Ectodermal cell (in vitro differentiated cells): ENCODE measurements at regions not wholly inside any gene's neighbourhood (a gene's known extent, or its start where the extent isn't known, plus 50 kb on each side); places are given as distances from the start of the nearest gene placed in this dataset.

Experiments used
- H3K27ac ChIP-seq: 2 replicates; pipeline ENCODE4 v1.7.0; 2013; ENCODE audit warnings: mild to moderate bottlenecking, low read depth, low read length; ENCODE audit not compliant: insufficient read depth, poor library complexity, severe bottlenecking
- H3K27me3 ChIP-seq: 2 replicates; pipeline ENCODE4 v1.7.0; 2013; ENCODE audit warnings: mild to moderate bottlenecking, low read length; ENCODE audit not compliant: insufficient read depth, control insufficient read depth, poor library complexity, severe bottlenecking
- H3K36me3 ChIP-seq: one replicate; pipeline ENCODE4 v1.7.0; 2013; ENCODE audit warnings: low read length; ENCODE audit not compliant: control insufficient read depth, insufficient read depth
- H3K4me1 ChIP-seq: one replicate; pipeline ENCODE4 v1.7.0; 2013; ENCODE audit warnings: low read length; ENCODE audit not compliant: control insufficient read depth, insufficient read depth
- H3K4me3 ChIP-seq: 2 replicates; pipeline ENCODE4 v1.7.0; 2013; ENCODE audit warnings: low read depth, low read length, control low read depth; ENCODE audit not compliant: insufficient read depth
- H3K9me3 ChIP-seq: 2 replicates; pipeline ENCODE4 v1.7.0; 2013; ENCODE audit warnings: mild to moderate bottlenecking, low read length, moderate library complexity; ENCODE audit not compliant: control insufficient read depth
- WGBS, 2 experiments: methylation state at CpG; one replicate each; pipeline ENCODE4 v1.1.7; 2013; ENCODE audit warnings: missing lambda C conversion rate in 2 of 2; 5-methylcytosine and 5-hydroxymethylcytosine counted together

DNA sequence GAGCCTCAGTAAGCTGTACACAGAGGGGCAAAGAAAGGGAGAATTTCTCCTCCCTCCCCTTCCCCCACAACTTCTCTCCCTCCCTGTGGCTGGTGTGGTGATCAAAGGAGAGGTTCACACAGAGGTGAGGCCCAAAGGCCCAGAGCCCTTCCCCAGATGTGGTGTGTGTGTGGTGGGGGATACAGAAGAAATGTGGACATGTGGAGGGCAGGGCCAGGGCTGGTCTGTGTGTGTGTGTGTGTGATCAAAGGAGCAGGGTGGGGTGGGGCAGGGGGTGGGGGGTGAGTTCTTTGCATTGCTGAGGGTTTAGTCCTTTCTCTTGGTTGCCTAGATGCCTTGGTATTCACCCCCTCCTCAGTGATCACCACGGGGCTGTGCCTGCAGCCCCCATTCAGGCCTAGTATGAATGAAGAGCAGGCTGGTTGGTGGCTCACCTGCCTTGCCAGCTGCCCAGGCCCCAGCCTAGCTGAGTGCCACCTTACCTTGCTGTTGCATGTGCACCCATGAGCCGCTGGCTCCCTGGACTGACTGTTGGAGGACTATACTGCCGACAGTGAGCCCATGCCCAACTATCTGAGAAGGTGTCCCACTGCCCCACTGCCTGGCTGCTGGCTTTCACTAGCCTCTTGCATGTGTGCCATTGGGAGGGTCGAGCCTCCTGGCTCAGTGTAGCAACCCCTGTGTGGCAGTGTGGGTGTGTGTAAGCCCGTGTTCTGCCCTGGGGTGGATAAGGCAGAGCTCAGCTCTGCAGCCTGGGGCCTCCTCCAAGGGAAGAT is 101.9 kb downstream of the EFNB1 start:
- no peaks in the 10 kb centered on the region for H3K9me3 ChIP-seq
- H3K36me3 ChIP-seq: no peaks in the 10 kb centered on the region
- no peaks in the 10 kb centered on the region for H3K27me3 ChIP-seq
- WGBS, 2 experiments: 72 to 75% methylated on average over 5 of the region's 5 CpGs
- peaks cover 17% of the 10 kb centered on the region for H3K4me1 ChIP-seq
- H3K27ac ChIP-seq: no peak overlapping the region
- H3K4me3 ChIP-seq: no peak overlapping the region

DNA sequence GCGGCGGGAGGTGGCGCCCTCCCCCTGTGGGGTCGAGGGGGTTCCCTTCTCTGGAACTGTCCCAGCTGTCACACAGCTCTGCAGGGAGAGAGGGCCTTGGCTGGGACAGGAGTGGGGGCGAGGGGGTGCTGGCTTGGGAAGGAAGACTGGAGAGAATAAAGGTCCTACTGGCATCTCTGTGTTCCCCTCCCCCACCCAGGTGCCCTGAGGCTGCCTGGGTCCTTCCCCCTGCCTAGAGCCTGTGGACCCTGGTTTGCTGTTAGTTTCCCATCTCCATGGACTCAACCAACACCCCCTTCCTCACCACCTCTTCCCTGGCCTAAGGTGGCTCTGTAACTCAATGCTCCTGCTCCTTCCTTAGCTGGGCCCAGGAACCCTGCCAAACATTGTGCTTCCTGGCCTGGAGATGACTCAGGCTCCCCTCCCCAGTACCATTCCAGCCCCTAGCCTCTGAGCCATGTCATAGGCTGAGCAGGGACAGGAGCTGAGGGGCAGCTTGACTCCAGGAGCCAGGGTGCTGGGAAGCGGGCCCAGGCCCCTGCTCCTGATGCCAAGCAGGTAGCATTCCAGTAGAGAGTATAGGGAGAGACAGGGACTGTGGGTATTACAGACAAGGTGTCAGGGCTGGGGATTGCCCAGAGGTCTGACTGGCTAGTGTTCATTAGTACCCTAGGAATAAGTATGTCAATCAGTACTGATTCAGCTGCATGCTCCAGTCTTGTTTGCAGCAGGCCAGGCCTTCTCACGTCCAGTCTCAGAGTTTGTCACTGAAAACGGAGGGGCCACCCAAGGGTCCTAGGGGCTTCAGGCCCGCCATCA is 100.7 kb downstream of the EFNB1 start:
- Histone ChIP-seq H3K4me1 (peaks cover 17% of the 10 kb centered on the region), H3K27me3 (no peaks in the 10 kb centered on the region), H3K4me3 (no peak overlapping the region), H3K36me3 (no peaks in the 10 kb centered on the region), H3K9me3 (no peaks in the 10 kb centered on the region), H3K27ac (no peak overlapping the region)
- WGBS, 2 experiments: 91 to 93% methylated on average over 9 of the region's 9 CpGs

GRCh38 chrX:68928401-68928800 is 99.6 kb downstream of the EFNB1 start:
- H3K27ac ChIP-seq: no peak overlapping the region
- H3K27me3 ChIP-seq: no peaks in the 10 kb centered on the region
- 90 to 96% methylated on average over 7 of the region's 7 CpGs for whole genome bisulfite sequencing, 2 experiments
- no peak overlapping the region for H3K4me3 ChIP-seq
- H3K4me1 ChIP-seq: peaks cover 17% of the 10 kb centered on the region
- H3K9me3 ChIP-seq: no peaks in the 10 kb centered on the region
- H3K36me3 ChIP-seq: no peaks in the 10 kb centered on the region

GRCh38 chrX:68927178-68927577 is 98.4 kb downstream of the EFNB1 start:
- no peaks in the 10 kb centered on the region for H3K36me3 ChIP-seq
- H3K4me1 ChIP-seq: peaks cover 17% of the 10 kb centered on the region
- H3K27me3 ChIP-seq: no peaks in the 10 kb centered on the region
- H3K4me3 ChIP-seq: no peak overlapping the region
- no peaks in the 10 kb centered on the region for H3K9me3 ChIP-seq
- no peak overlapping the region for H3K27ac ChIP-seq
- WGBS, 2 experiments: 81 to 83% methylated on average over 5 of the region's 5 CpGs

GRCh38 chrX:68923147-68923546 is 94.3 kb downstream of the EFNB1 start:
- H3K27ac ChIP-seq: no peak overlapping the region
- peaks cover 3% of the 10 kb centered on the region for H3K4me1 ChIP-seq
- H3K27me3 ChIP-seq: no peaks in the 10 kb centered on the region
- H3K4me3 ChIP-seq: no peak overlapping the region
- H3K36me3 ChIP-seq: no peaks in the 10 kb centered on the region
- H3K9me3 ChIP-seq: no peaks in the 10 kb centered on the region
- WGBS, 2 experiments: 84 to 93% methylated on average over 2 of the region's 2 CpGs

GRCh38 chrX:68922013-68922412 is 93.2 kb downstream of the EFNB1 start:
- Histone ChIP-seq H3K27ac (no peak overlapping the region), H3K36me3 (no peaks in the 10 kb centered on the region), H3K4me1 (peaks cover 7% of the 10 kb centered on the region), H3K4me3 (no peak overlapping the region), H3K27me3 (no peaks in the 10 kb centered on the region), H3K9me3 (no peaks in the 10 kb centered on the region)
- WGBS, 2 experiments: 86 to 96% methylated on average over 4 to 6 of the region's 6 CpGs

GRCh38 chrX:68920561-68920960 is 91.7 kb downstream of the EFNB1 start:
- Histone ChIP-seq H3K27me3 (no peaks in the 10 kb centered on the region), H3K27ac (no peak overlapping the region), H3K4me1 (peaks cover 7% of the 10 kb centered on the region), H3K9me3 (no peaks in the 10 kb centered on the region), H3K4me3 (no peak overlapping the region), H3K36me3 (no peaks in the 10 kb centered on the region)
- WGBS, 2 experiments: 95% methylated on average over 7 of the region's 7 CpGs

GRCh38 chrX:68919707-68920106 is 90.9 kb downstream of the EFNB1 start:
- no peak overlapping the region for H3K4me3 ChIP-seq
- H3K4me1 ChIP-seq: peaks cover 8% of the 10 kb centered on the region
- no peaks in the 10 kb centered on the region for H3K36me3 ChIP-seq
- H3K27ac ChIP-seq: no peak overlapping the region
- H3K9me3 ChIP-seq: no peaks in the 10 kb centered on the region
- H3K27me3 ChIP-seq: no peaks in the 10 kb centered on the region

DNA sequence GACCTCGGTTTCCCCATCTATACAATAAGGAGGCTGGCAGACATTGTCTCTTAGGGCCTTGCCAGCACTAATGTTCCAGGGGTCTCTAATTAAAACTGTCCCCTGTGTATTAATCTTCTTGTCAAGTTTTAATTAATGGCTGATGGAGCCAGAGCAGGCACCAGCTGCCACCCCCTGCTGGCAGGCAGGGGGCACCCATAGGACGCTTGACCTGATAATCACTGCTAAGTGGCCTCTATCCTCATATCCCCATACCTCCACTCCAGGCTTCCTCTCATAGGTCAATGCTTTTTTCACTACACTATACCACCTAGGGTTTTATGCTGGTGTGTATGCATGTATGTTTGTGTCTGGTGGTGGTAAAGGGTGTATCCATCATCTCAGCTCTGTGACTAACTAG is 89.4 kb downstream of the EFNB1 start:
- Histone ChIP-seq H3K36me3 (no peaks in the 10 kb centered on the region), H3K27ac (no peak overlapping the region), H3K9me3 (no peaks in the 10 kb centered on the region), H3K4me1 (peaks cover 18% of the 10 kb centered on the region), H3K27me3 (no peaks in the 10 kb centered on the region), H3K4me3 (no peak overlapping the region)
- 82 to 93% methylated on average over 2 of the region's 2 CpGs for WGBS, 2 experiments

GRCh38 chrX:68917799-68918198 is 89.0 kb downstream of the EFNB1 start:
- Histone ChIP-seq H3K9me3 (no peaks in the 10 kb centered on the region), H3K36me3 (no peaks in the 10 kb centered on the region), H3K4me1 (peaks cover 21% of the 10 kb centered on the region), H3K27me3 (no peaks in the 10 kb centered on the region), H3K27ac (no peak overlapping the region), H3K4me3 (no peak overlapping the region)
